ENCODE measurements at regions not wholly inside any gene's neighbourhood (a gene's known extent, or its start where the extent isn't known, plus 50 kb on each side); places are given as distances from the start of the nearest gene placed in this dataset.

DNA sequence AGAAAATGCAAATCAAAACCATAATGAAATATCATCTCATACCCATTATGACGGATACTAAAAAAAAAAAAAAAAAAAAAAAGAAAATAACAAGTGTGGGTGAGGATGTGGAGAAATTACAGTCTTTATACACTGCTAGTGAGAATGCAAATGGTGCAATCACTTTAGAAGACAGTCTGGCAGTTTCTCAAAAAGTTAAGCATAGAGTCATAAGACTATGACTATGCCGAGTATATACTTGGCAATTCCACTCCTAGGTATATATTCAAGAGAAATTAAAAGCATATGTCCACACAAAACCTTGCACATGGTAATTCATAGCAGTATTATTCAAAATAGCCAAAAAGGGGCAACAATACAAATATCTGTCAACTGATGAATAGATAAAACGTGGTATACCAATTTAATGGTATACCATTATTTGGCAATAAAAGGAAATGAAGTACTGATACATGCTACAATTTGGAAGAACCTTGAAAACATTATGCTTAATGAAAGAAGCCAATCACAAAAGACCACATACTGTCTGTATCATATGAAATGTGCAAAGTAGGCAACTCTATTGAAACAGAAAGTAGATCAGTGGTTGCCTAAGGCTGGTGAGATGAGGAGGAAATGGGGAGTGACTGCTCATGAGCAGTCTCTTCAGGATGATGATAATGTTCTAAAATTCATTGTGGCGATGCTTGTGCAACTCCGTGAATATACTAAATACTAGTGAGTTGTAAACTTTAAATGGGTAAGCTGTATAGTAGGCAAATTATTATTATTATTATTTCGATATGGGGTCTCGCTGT, 90.1 kb upstream of the NANOS1 start:
- no peaks in the 10 kb centered on the region for H3K79me2 ChIP-seq (ENCODE audit: insufficient read depth, low read length)
- no peaks in the 10 kb centered on the region for H4K20me1 ChIP-seq (ENCODE audit: low read depth, low read length)
- no peaks in the 10 kb centered on the region for H3K27me3 ChIP-seq (ENCODE audit: low read length)
- no peaks in the 10 kb centered on the region for H3F3A ChIP-seq (ENCODE audit: insufficient read depth)
- no peaks in the 10 kb centered on the region for H3K9me2 ChIP-seq (replicated peaks; ENCODE audit: insufficient read depth, low read length)
- H3K27ac ChIP-seq (ENCODE audit: low read depth, low read length) = no peak overlapping the region
- H3K4me2 ChIP-seq (ENCODE audit: low read depth, low read length, poor library complexity, severe bottlenecking) = no peak overlapping the region
- TF ChIP-seq, protein P1, sequence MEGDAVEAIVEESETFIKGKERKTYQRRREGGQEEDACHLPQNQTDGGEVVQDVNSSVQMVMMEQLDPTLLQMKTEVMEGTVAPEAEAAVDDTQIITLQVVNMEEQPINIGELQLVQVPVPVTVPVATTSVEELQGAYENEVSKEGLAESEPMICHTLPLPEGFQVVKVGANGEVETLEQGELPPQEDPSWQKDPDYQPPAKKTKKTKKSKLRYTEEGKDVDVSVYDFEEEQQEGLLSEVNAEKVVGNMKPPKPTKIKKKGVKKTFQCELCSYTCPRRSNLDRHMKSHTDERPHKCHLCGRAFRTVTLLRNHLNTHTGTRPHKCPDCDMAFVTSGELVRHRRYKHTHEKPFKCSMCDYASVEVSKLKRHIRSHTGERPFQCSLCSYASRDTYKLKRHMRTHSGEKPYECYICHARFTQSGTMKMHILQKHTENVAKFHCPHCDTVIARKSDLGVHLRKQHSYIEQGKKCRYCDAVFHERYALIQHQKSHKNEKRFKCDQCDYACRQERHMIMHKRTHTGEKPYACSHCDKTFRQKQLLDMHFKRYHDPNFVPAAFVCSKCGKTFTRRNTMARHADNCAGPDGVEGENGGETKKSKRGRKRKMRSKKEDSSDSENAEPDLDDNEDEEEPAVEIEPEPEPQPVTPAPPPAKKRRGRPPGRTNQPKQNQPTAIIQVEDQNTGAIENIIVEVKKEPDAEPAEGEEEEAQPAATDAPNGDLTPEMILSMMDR (IDR thresholded peaks at IDR 0.05; ENCODE audit: insufficient read depth, low read length, poor library complexity, severe bottlenecking) = no peak
- TF ChIP-seq EZH2phosphoT487 (conservative IDR thresholded peaks at IDR 0.05; ENCODE audit: low read length) = no peak
- no peak overlapping the region for H3K9ac ChIP-seq (ENCODE audit: low read length)
- H3K4me3 ChIP-seq (ENCODE audit: insufficient read depth, low read length, poor library complexity, severe bottlenecking) = no peak overlapping the region
- H2AFZ ChIP-seq (ENCODE audit: low read depth, low read length, severe bottlenecking) = no peak overlapping the region
- H3K36me3 ChIP-seq (ENCODE audit: low read length) = no peaks in the 10 kb centered on the region
- H3K9me3 ChIP-seq (ENCODE audit: insufficient read depth, low read length) = no peaks in the 10 kb centered on the region

DNA sequence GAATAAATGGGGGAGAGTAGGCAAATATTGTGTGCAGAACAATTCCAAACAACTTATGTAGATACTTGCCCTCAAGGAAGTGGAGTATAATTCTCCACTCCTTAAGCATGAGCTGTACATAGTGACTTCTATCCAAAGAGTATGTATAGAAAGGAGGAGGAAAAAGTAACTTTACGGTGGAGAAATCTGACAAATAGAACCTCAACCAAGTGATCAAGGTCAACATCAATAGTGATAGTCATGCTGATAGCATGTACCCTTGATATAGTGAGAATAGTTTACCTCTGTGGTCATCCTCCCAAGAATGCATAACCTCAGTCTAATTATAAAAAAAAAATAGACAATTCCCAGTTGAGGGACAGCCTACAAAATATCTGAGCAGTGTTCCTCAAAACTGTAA, 89.1 kb upstream of the NANOS1 start:
- H4K20me1 ChIP-seq (ENCODE audit: low read depth, low read length) = no peaks in the 10 kb centered on the region
- no peaks in the 10 kb centered on the region for H3F3A ChIP-seq (ENCODE audit: insufficient read depth)
- H3K4me3 ChIP-seq (ENCODE audit: insufficient read depth, low read length, poor library complexity, severe bottlenecking) = no peak overlapping the region
- no peaks in the 10 kb centered on the region for H3K36me3 ChIP-seq (ENCODE audit: low read length)
- H3K27me3 ChIP-seq (ENCODE audit: low read length) = no peaks in the 10 kb centered on the region
- H3K9me2 ChIP-seq (replicated peaks; ENCODE audit: insufficient read depth, low read length) = no peaks in the 10 kb centered on the region
- H3K9me3 ChIP-seq (ENCODE audit: insufficient read depth, low read length) = no peaks in the 10 kb centered on the region
- no peak overlapping the region for H3K27ac ChIP-seq (ENCODE audit: low read depth, low read length)
- no peak overlapping the region for H3K9ac ChIP-seq (ENCODE audit: low read length)
- no peak overlapping the region for H3K4me2 ChIP-seq (ENCODE audit: low read depth, low read length, poor library complexity, severe bottlenecking)
- no peaks in the 10 kb centered on the region for H3K79me2 ChIP-seq (ENCODE audit: insufficient read depth, low read length)
- H2AFZ ChIP-seq (ENCODE audit: low read depth, low read length, severe bottlenecking) = no peak overlapping the region
- TF ChIP-seq, protein P1 (IDR thresholded peaks at IDR 0.05; ENCODE audit: insufficient read depth, low read length, poor library complexity, severe bottlenecking) = no peak
- no peak for TF ChIP-seq EZH2phosphoT487 (conservative IDR thresholded peaks at IDR 0.05; ENCODE audit: low read length)

DNA sequence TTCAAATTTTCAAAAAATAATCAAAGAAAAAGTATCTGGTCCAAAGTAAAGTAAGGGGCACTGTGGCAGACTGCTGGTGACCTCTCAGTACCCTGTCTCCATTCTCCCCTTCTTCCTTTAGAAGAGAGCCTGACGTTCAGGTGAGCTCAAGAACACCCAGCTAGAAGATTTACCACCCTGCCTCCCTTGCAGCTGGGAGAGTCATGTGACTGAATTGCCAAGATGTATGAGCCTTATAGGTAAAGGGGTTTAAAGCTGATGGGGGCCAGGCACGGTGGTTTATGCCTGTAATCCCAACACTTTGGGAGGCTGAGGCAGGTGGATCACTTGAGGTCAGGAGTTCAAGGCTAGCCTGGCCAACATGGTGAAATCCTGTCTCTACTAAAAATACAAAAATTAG, 86.3 kb upstream of the NANOS1 start:
- H3K4me3 ChIP-seq (ENCODE audit: insufficient read depth, low read length, poor library complexity, severe bottlenecking) = no peak overlapping the region
- H3K36me3 ChIP-seq (ENCODE audit: low read length) = no peaks in the 10 kb centered on the region
- no peak overlapping the region for H3K27ac ChIP-seq (ENCODE audit: low read depth, low read length)
- no peaks in the 10 kb centered on the region for H3K9me3 ChIP-seq (ENCODE audit: insufficient read depth, low read length)
- no peak overlapping the region for H3K4me2 ChIP-seq (ENCODE audit: low read depth, low read length, poor library complexity, severe bottlenecking)
- no peaks in the 10 kb centered on the region for H3K9me2 ChIP-seq (replicated peaks; ENCODE audit: insufficient read depth, low read length)
- no peaks in the 10 kb centered on the region for H3F3A ChIP-seq (ENCODE audit: insufficient read depth)
- no peak for TF ChIP-seq EZH2phosphoT487 (conservative IDR thresholded peaks at IDR 0.05; ENCODE audit: low read length)
- TF ChIP-seq, protein P1 (IDR thresholded peaks at IDR 0.05; ENCODE audit: insufficient read depth, low read length, poor library complexity, severe bottlenecking) = no peak
- no peak overlapping the region for H3K9ac ChIP-seq (ENCODE audit: low read length)
- no peak overlapping the region for H2AFZ ChIP-seq (ENCODE audit: low read depth, low read length, severe bottlenecking)
- no peaks in the 10 kb centered on the region for H4K20me1 ChIP-seq (ENCODE audit: low read depth, low read length)
- H3K79me2 ChIP-seq (ENCODE audit: insufficient read depth, low read length) = no peaks in the 10 kb centered on the region
- H3K27me3 ChIP-seq (ENCODE audit: low read length) = no peaks in the 10 kb centered on the region

Data from SU-DHL-6 (cell line).